ENCODE measurements at regions not wholly inside any gene's neighbourhood (a gene's known extent, or its start where the extent isn't known, plus 50 kb on each side); places are given as distances from the start of the nearest gene placed in this dataset.

GRCh38 chr10:31582365-31583052 lies 263.5 kb downstream of the ZEB1 start:
- 60% methylated on average over 7 of the region's 8 CpGs for WGBS (ENCODE audit: insufficient coverage)
- Mint-ChIP-seq H3K4me3 (no peak overlapping the region), H3K36me3 (no peaks in the 10 kb centered on the region)

GRCh38 chr10:31581741-31582323 lies 262.8 kb downstream of the ZEB1 start:
- no peaks in the 10 kb centered on the region for H3K9me3 ChIP-seq (ENCODE audit: control insufficient read depth, insufficient read depth, low read length)
- H3K4me3 ChIP-seq (ENCODE audit: low read length) = no peak overlapping the region
- DNase-seq (no peak), ATAC-seq (no peak)
- no peak for TF ChIP-seq CTCF (IDR thresholded peaks at IDR 0.05)
- H3K4me3 Mint-ChIP-seq = no peak overlapping the region
- intact Hi-C loops (cut with micrococcal nuclease) = no loop called here
- no peaks in the 10 kb centered on the region for H3K36me3 Mint-ChIP-seq
- no peaks in the 10 kb centered on the region for H3K36me3 ChIP-seq (ENCODE audit: control insufficient read depth, insufficient read depth, low read length)
- no peaks in the 10 kb centered on the region for H3K9me3 Mint-ChIP-seq
- peaks cover 4 to 6% of the 10 kb centered on the region in 2 donors for H3K4me1 Mint-ChIP-seq
- peaks cover 7 to 9% of the 10 kb centered on the region in 2 donors for H3K27me3 Mint-ChIP-seq (ENCODE audit: low read depth in 2 of 2)
- no peaks in the 10 kb centered on the region for H3K27me3 ChIP-seq (ENCODE audit: control insufficient read depth, insufficient read depth, low read length)
- WGBS (ENCODE audit: insufficient coverage) = 51% methylated on average over 9 of the region's 9 CpGs
- peaks cover 29% of the 10 kb centered on the region for H3K4me1 ChIP-seq (ENCODE audit: control insufficient read depth, insufficient read depth, low read length)
- H3K27ac ChIP-seq (ENCODE audit: low read length) = no peak overlapping the region
- no peak overlapping the region for H3K27ac Mint-ChIP-seq

More at GRCh38 chr10:31582365-31583052, 263.5 kb downstream of the ZEB1 start:
- Histone ChIP-seq H3K36me3 (ENCODE audit: control insufficient read depth, insufficient read depth, low read length) (no peaks in the 10 kb centered on the region), H3K27me3 (ENCODE audit: control insufficient read depth, insufficient read depth, low read length) (no peaks in the 10 kb centered on the region), H3K27ac (ENCODE audit: low read length) (no peak overlapping the region), H3K4me3 (ENCODE audit: low read length) (no peak overlapping the region), H3K4me1 (ENCODE audit: control insufficient read depth, insufficient read depth, low read length) (peaks cover 34% of the 10 kb centered on the region), H3K9me3 (ENCODE audit: control insufficient read depth, insufficient read depth, low read length) (no peaks in the 10 kb centered on the region)
- intact Hi-C loops (cut with micrococcal nuclease) = no loop called here
- no peak for DNase-seq
- peaks cover 7 to 14% of the 10 kb centered on the region in 2 donors for H3K27me3 Mint-ChIP-seq (ENCODE audit: low read depth in 2 of 2)
- H3K9me3 Mint-ChIP-seq = no peaks in the 10 kb centered on the region
- peaks cover 7 to 13% of the 10 kb centered on the region in 2 donors for H3K4me1 Mint-ChIP-seq
- ATAC-seq = no peak
- H3K27ac Mint-ChIP-seq = no peak overlapping the region
- TF ChIP-seq CTCF (IDR thresholded peaks at IDR 0.05) = no peak

GRCh38 chr10:31580646-31581045 lies 261.6 kb downstream of the ZEB1 start:
- no peak overlapping the region for H3K4me3 Mint-ChIP-seq
- H3K4me1 Mint-ChIP-seq = no peaks in the 10 kb centered on the region
- DNase-seq = no peak
- 93% methylated on average over 5 of the region's 5 CpGs for WGBS (ENCODE audit: insufficient coverage)
- no peak for TF ChIP-seq CTCF (IDR thresholded peaks at IDR 0.05)
- H3K9me3 Mint-ChIP-seq = no peaks in the 10 kb centered on the region
- no peak overlapping the region for H3K27ac Mint-ChIP-seq
- intact Hi-C loops (cut with micrococcal nuclease) = no loop called here
- no peak for ATAC-seq
- no peaks in the 10 kb centered on the region for H3K36me3 Mint-ChIP-seq
- no peak overlapping the region for H3K27ac ChIP-seq (ENCODE audit: low read length)
- no peaks in the 10 kb centered on the region for H3K36me3 ChIP-seq (ENCODE audit: control insufficient read depth, insufficient read depth, low read length)
- peaks cover 7 to 9% of the 10 kb centered on the region in 2 donors for H3K27me3 Mint-ChIP-seq (ENCODE audit: low read depth in 2 of 2)
- H3K9me3 ChIP-seq (ENCODE audit: control insufficient read depth, insufficient read depth, low read length) = no peaks in the 10 kb centered on the region
- no peak overlapping the region for H3K4me3 ChIP-seq (ENCODE audit: low read length)
- no peaks in the 10 kb centered on the region for H3K27me3 ChIP-seq (ENCODE audit: control insufficient read depth, insufficient read depth, low read length)
- H3K4me1 ChIP-seq (ENCODE audit: control insufficient read depth, insufficient read depth, low read length) = peaks cover 24% of the 10 kb centered on the region
